Ascending aorta (tissue), 2 donors: ENCODE measurements at regions not wholly inside any gene's neighbourhood (a gene's known extent, or its start where the extent isn't known, plus 50 kb on each side); places are given as distances from the start of the nearest gene placed in this dataset.

ENCODE experiments used
- DNase-seq, 2 donors: peaks; one replicate each; pipeline ENCODE4 v3.0.0-alpha.2; 2019; ENCODE audit warnings: low spot score in 2 of 2
- H3K27ac ChIP-seq, 2 donors: fragments of 200-600 bp; sonication (generic); one replicate each; pipeline ENCODE4 v1.5.1; 2016 to 2017; ENCODE audit warnings: mild to moderate bottlenecking in 1 of 2
- H3K27me3 ChIP-seq: fragments of 200-600 bp; sonication (generic); one replicate; pipeline ENCODE4 v1.5.1; 2017
- H3K36me3 ChIP-seq, 2 donors: fragments of 200-600 bp; sonication (generic); one replicate each; pipeline ENCODE4 v1.5.1; 2016
- H3K4me1 ChIP-seq, 2 donors: fragments of 200-600 bp; sonication (generic); one replicate each; pipeline ENCODE4 v1.5.1; 2016 to 2017; ENCODE audit warnings: mild to moderate bottlenecking in 1 of 2
- H3K4me3 ChIP-seq, 2 donors: fragments of 200-600 bp; sonication (generic); one replicate each; pipeline ENCODE4 v1.5.1; 2016 to 2017; ENCODE audit warnings: mild to moderate bottlenecking in 1 of 2
- H3K9me3 ChIP-seq, 2 donors: fragments of 200-600 bp; sonication (generic); one replicate each; pipeline ENCODE4 v1.5.1; 2016
- intact Hi-C: fragments of 100-400 bp; cut with DNase I; formaldehyde crosslinking; loops from one replicate; pipeline ENCODE4 v1.15.1; 2023
- TF ChIP-seq, protein P1 (sequence below), 3 experiments: fragments of 200-600 bp in 2 of 3; fragments of 450-650 bp in 1 of 3; sonication (generic) in 2 of 3; IDR thresholded peaks; one replicate each; pipeline ENCODE4 v1.5.1; 2016 to 2019; ENCODE audit warnings: antibody characterized with exemption in 3 of 3, mild to moderate bottlenecking in 1 of 3, moderate library complexity in 1 of 3

DNA sequence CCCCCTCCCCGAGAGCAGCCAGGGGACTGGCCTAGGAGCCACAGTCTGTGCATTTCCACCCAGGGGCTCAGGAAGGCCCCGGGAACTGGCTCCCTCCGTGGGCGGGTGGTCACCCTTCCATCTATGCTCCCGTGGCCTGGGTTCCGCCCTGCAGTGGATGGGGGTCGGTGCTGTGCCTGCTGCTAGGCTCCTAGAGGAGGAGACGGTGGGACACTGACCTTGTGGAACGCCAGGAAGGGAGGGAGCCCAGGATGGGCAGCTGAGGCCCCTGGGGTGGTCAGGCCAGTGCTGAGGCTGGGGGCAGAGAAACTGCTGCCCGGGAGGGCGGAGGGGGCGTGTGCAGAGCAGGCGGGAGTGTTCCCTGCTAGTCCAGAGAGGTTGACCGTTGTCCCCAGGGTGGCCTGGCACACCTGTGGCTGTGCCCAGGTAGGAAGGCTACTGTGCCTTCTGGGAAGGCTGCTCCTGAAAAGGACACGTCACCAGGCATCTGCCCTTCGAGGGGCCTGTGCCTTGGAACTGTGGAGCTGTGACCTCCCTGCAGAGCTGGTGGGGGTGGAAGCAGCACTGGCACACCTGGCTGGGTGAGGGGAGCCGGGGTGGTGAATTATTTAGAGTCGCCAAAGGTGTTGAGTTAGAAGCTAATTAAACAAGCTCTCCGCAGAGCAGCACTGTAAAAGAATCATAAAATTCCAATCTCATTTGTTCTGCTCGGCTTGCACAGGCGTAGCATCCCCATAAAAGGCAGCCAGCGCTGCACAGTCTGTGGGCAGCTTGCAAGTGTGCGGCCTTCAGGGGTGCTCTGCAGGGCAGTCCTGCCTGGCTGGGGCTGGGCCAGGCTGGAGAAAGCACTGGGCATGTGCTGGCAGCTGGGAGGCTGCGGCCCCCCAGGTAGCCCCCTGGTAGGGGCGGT lies 145.1 kb downstream of the KIF26A start:
- TF ChIP-seq, protein P1, sequence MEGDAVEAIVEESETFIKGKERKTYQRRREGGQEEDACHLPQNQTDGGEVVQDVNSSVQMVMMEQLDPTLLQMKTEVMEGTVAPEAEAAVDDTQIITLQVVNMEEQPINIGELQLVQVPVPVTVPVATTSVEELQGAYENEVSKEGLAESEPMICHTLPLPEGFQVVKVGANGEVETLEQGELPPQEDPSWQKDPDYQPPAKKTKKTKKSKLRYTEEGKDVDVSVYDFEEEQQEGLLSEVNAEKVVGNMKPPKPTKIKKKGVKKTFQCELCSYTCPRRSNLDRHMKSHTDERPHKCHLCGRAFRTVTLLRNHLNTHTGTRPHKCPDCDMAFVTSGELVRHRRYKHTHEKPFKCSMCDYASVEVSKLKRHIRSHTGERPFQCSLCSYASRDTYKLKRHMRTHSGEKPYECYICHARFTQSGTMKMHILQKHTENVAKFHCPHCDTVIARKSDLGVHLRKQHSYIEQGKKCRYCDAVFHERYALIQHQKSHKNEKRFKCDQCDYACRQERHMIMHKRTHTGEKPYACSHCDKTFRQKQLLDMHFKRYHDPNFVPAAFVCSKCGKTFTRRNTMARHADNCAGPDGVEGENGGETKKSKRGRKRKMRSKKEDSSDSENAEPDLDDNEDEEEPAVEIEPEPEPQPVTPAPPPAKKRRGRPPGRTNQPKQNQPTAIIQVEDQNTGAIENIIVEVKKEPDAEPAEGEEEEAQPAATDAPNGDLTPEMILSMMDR (IDR thresholded peaks at IDR 0.05) = no peak
- Histone ChIP-seq H3K36me3 (no peaks in the 10 kb centered on the region), H3K4me3 (no peak overlapping the region), H3K4me1 (no peaks in the 10 kb centered on the region), H3K27me3 (no peaks in the 10 kb centered on the region), H3K27ac (no peak overlapping the region), H3K9me3 (no peaks in the 10 kb centered on the region)
- peak in 1 of 2 donors; percentile 45 for DNase-seq
- intact Hi-C loops = no loop called here

DNA sequence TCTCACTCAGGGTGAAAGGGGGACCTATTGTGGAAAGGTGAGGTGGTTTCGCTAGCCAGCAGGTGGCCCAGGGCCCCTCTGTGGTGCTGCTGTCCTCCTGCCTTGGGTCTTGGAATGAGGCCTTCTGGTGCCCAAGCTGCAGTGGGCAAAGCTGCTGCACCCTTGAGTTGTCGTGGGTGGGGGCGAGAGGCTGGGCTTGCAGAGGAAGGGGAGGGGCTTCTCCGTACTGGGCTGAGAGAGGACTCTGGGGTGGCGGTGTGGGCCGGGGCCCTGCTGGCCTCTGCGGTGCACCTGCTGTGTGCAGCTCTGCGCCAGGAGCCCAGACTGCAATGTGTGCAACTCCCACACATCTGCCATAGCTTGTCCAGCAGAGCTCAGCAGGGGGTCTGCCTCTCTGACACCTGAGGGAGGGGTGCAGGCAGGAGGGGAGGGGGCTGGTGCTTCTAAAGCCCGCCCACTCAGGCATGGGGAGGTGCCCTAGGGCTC lies 145.8 kb downstream of the KIF26A start:
- H3K9me3 ChIP-seq = no peaks in the 10 kb centered on the region
- no peak for DNase-seq
- TF ChIP-seq, protein P1 (IDR thresholded peaks at IDR 0.05) = no peak
- H3K36me3 ChIP-seq = no peaks in the 10 kb centered on the region
- H3K27me3 ChIP-seq = no peaks in the 10 kb centered on the region
- intact Hi-C loops = no loop called here
- no peak overlapping the region for H3K27ac ChIP-seq
- no peaks in the 10 kb centered on the region for H3K4me1 ChIP-seq
- no peak overlapping the region for H3K4me3 ChIP-seq

DNA sequence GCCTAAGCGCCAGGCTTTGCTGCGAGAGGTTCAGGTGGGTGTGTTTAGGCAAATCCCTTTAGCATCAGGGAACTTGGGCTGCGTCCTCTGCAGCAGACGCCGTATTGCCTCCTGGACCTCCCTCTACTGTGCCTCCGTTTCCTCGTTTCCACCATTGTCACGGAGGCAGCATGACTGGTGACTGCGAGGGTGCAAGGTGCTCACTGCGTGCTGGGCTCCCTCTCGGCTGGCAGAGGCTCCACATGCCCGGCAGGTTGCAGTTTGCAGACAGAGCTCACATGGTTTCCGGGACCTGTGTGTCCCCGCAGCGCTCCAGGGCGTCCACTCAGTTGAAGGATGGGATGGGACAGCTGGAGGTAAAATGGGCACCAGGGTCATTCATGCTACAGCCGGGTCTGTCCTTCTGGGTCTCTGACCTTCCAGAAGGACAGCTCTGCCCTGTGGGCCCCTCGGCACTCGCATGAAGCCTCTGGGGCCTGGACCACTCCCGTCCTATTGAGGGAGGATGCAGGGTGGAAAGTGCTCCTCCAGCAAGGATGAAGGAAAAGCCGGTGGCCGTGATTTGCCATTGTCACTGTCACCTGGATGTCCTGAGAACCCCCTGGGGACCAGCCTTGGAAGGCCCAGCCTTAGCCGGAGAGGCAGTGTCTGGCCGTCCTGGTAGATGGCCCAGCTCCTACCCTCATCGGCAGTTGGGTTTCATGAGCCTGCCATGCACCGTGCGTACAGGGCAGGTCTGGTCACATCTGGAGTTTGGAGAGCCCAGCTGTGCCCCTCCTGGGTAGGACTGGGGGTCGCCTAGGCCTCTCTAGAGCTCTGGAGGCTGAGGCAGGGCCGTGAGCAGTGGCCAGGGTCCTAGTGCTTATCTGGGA lies 146.5 kb downstream of the KIF26A start:
- Histone ChIP-seq H3K27ac (no peak overlapping the region), H3K36me3 (no peaks in the 10 kb centered on the region), H3K4me1 (no peaks in the 10 kb centered on the region), H3K27me3 (no peaks in the 10 kb centered on the region), H3K4me3 (no peak overlapping the region), H3K9me3 (no peaks in the 10 kb centered on the region)
- intact Hi-C loops = no loop called here
- DNase-seq = no peak
- TF ChIP-seq, protein P1 (IDR thresholded peaks at IDR 0.05) = no peak

DNA sequence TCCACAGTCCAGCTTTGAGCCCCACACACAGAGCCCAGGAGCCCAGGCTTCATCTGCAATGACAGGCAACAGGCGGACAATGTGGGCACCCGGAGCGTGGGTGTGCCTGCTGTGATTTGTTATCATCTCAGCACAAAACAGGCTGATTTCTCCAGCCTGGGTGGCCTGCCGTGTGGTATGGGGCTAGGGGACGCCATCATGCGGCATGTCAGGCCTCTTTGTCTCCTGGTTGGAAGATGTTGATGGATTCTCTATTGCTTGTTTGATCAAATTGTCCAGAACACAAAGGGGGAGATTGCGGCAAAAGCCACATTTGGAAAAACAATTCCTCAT lies 147.1 kb downstream of the KIF26A start:
- DNase-seq = no peak

DNA sequence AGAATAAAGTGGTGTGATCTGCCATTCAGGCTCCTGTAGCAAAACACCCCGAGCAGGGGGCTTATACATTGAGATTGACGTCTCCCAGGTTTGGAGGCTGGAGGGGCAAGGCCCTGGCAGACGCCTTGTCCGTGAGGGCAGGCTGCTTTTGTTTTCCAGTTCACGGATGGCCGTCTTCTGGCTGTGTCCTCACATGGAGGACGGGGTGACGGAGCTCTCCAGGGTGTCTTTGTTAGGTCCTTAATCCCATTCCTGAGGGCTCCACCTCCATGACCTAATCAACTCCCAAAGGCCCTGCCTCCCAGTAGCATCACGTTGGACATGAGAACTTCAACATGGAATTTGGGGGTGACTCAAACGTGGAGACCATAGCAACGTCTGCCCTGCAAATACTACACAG lies 147.7 kb downstream of the KIF26A start:
- Histone ChIP-seq H3K27ac (no peak overlapping the region), H3K36me3 (no peaks in the 10 kb centered on the region), H3K4me1 (no peaks in the 10 kb centered on the region), H3K9me3 (no peaks in the 10 kb centered on the region), H3K4me3 (no peak overlapping the region), H3K27me3 (no peaks in the 10 kb centered on the region)
- TF ChIP-seq, protein P1 (IDR thresholded peaks at IDR 0.05) = no peak
- DNase-seq = no peak
- intact Hi-C loops = no loop called here

More for the DNA sequence above, 147.1 kb downstream of the KIF26A start:
- no peaks in the 10 kb centered on the region for H3K9me3 ChIP-seq
- H3K36me3 ChIP-seq = no peaks in the 10 kb centered on the region
- H3K27ac ChIP-seq = no peak overlapping the region
- intact Hi-C loops = no loop called here
- TF ChIP-seq, protein P1 (IDR thresholded peaks at IDR 0.05) = no peak
- H3K4me3 ChIP-seq = no peak overlapping the region
- H3K27me3 ChIP-seq = no peaks in the 10 kb centered on the region
- H3K4me1 ChIP-seq = no peaks in the 10 kb centered on the region
